Stimulated activated CD8-positive, alpha-beta memory T cell treated with anti-CD3 and anti-CD28 coated beads, Interleukin-4, amount 100 ng/mL, for 48 hours (primary cell): ENCODE measurements at regions not wholly inside any gene's neighbourhood (a gene's known extent, or its start where the extent isn't known, plus 50 kb on each side); places are given as distances from the start of the nearest gene placed in this dataset.

Experiments
- DNase-seq: peaks from one replicate; pipeline ENCODE4 v3.0.0-alpha.2; 2020

- no peak for DNase-seq
Measured at GRCh38 chr11:81080476-81080875, 1639.6 kb upstream of the TENM4 start.

GRCh38 chr11:81072273-81072672, 1631.4 kb upstream of the TENM4 start:
- no peak for DNase-seq

DNA sequence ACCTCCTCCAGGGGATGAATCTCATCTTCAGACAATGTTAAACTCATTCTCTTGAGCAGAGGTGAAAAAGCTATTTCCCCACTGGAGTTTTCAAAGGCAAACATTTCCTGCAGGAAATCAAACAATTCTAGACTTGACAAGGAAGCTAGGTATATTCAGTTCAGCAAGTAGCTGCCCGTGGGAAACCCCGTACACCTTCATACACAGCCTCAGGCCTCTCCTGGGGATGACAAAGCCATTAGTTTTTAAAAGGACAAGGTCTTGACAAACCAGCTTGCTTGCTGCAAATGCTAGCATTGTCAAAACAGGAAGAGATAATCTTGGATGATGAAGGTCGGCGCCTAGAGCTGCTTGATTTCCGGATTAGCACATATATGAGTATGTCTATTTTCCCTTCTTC, 1630.8 kb upstream of the TENM4 start:
- no peak for DNase-seq

GRCh38 chr11:81070948-81071347, 1630.1 kb upstream of the TENM4 start:
- no peak for DNase-seq

- DNase-seq = no peak
Measured at GRCh38 chr11:81059356-81059755, 1618.5 kb upstream of the TENM4 start.

DNA sequence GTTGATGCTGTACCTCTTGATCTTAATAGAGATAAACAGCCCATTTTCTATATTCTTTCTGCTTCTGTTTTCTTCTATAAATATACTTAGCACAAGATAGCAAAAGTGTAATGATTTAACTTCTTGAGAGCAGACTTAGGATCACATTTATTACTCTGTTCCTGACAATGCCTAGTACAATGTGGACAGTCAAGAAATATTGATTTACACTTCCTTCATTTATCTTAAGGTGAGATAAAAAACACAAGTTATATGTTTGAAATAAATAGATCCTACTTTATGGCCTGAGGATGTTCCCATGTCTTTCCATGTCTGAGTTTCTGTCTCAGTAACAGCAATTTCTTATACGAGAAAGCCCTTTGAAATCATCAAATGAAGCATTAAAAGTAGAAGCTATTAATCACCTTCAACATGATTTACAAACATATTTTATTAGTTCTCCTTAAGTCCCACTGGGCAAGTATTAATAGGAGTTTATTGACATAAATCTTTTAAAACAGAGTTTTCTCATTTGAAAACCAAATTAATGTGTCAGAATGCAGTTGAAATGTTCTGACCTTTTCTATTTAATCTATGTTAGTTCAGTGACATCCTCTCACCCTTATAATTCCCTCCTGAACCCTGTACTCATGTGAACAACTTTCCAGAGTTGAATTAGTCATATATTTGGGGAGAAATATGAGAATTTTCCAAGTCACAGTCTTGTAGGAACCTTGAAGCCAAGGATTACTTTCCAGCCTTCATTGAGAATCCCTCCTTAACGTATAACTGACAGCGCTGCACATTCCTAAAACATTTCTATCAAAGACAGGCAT, 1611.7 kb upstream of the TENM4 start:
- DNase-seq = no peak

GRCh38 chr11:81039916-81040524, 1599.2 kb upstream of the TENM4 start:
- DNase-seq = no peak

- no peak for DNase-seq
Measured at GRCh38 chr11:81036168-81036870, 1595.5 kb upstream of the TENM4 start.

GRCh38 chr11:81033779-81034540, 1593.1 kb upstream of the TENM4 start:
- no peak for DNase-seq

- no peak for DNase-seq
Measured at GRCh38 chr11:81032906-81033305, 1592.1 kb upstream of the TENM4 start.

DNA sequence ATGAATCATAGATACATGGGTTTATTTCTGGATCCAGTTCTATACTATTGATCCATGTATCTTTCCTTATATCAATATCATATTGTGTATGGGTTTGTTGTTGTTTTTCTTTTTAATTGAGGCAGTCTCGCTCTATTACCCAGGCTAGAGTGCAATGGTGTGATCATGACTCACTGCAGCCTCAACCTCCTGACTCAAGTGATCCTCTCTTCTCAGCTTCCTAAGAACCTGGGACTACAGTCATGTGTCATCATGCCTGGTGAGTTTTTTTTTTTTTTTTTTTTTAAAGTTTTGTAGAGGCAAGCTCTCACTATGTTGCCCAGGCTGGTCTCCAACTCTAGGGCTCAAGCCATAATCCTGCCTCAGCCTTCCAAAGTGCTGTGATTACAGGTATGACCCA, 1589.4 kb upstream of the TENM4 start:
- DNase-seq = no peak

DNA sequence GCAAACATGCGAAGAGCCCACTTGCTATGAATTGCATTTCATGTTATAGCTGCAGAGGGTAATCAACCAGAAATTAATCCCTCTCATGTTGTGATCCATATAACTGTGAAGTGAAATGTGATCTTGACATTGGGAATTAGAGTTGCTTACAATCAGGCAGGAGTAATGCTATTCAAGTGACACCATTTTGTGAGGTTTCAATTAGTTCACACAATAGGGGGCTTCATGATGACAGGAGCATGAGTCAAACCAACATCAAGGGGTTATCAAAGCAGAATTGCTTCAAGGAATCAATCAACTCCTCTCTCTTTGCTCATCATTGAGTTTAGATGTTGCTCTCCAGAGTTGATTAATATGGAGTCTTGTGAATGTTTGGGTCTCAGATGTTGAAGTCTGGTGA, 1585.2 kb upstream of the TENM4 start:
- no peak for DNase-seq

- no peak for DNase-seq
Measured at GRCh38 chr11:81022057-81022456, 1581.2 kb upstream of the TENM4 start.

GRCh38 chr11:81010631-81011030, 1569.8 kb upstream of the TENM4 start:
- DNase-seq = no peak

GRCh38 chr11:81007046-81007445, 1566.2 kb upstream of the TENM4 start:
- DNase-seq = no peak

GRCh38 chr11:81005595-81005994, 1564.8 kb upstream of the TENM4 start:
- DNase-seq = no peak

DNA sequence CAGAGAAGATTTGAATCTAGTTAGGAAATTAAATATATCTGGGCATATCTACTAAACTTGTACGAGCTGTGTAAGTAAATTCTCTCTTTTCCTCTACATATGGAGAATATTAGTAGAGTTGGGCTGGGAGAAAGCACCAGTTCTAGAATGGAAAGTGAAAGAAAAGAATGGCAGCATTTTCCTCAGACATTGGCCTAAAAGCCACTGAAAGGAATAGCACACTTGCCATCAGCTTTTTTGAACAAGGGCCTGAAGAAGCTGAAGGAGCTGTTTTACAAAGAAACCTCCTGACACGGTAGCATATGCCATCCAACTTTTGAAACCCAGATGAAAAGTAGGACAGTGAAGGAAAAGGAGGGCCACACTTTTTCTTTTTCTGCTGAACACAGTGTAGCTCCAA, 1563.7 kb upstream of the TENM4 start:
- no peak for DNase-seq

- no peak for DNase-seq
Measured at GRCh38 chr11:81002374-81002773, 1561.5 kb upstream of the TENM4 start.

- no peak for DNase-seq
Measured at GRCh38 chr11:81000735-81001134, 1559.9 kb upstream of the TENM4 start.

DNA sequence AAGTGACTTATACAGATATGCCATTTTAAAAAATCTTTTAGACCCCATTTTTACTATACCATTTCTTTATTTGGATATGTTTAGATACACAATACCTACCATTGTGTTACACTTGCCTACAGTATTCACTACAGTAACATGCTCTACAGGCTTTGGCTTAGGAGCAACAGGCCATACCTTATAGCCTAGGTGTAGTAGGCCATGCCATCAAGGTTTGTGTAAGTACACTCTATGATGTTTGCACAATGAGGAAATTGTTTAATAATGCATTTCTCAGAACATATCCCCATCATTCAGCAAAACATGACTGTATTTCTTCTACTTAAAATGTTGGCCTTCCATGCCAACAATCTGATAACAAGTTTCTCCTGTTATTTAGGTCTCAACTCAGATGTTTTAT, 1559.5 kb upstream of the TENM4 start:
- DNase-seq = no peak

- no peak for DNase-seq
Measured at GRCh38 chr11:80995523-80995922, 1554.7 kb upstream of the TENM4 start.

DNA sequence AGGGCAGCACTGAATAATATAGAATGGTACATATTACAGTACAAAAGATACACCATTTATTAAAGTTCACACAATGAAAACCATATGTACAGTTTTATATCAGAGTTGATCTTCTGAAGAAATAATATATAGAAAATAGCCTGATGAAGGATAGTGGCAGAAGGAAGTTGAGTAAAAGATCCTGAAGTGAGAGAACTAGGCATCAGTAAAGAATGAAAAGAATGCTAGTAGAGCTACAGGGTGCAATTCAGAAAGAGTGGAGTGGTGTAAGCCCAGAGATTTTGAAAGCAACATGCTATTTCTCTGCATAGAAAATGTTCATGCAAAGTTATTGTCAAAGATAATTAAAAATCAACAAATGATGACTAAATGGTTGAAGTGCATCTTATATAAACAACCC, 1552.7 kb upstream of the TENM4 start:
- DNase-seq = no peak

- no peak for DNase-seq
Measured at GRCh38 chr11:80990885-80991284, 1550.1 kb upstream of the TENM4 start.
